Activated CD4-positive, alpha-beta T cell treated with anti-CD3 and anti-CD28 coated beads for 48 hours (primary cell): ENCODE measurements at regions not wholly inside any gene's neighbourhood (a gene's known extent, or its start where the extent isn't known, plus 50 kb on each side); places are given as distances from the start of the nearest gene placed in this dataset.
"Not testable (repeated sequence)": the region's sequence is repeated elsewhere in the genome, so short reads cannot be mapped to it uniquely, and the experiment has no call there.

Source experiments
- DNase-seq: peaks from one replicate; pipeline ENCODE4 v3.0.0-alpha.2; 2020

DNA sequence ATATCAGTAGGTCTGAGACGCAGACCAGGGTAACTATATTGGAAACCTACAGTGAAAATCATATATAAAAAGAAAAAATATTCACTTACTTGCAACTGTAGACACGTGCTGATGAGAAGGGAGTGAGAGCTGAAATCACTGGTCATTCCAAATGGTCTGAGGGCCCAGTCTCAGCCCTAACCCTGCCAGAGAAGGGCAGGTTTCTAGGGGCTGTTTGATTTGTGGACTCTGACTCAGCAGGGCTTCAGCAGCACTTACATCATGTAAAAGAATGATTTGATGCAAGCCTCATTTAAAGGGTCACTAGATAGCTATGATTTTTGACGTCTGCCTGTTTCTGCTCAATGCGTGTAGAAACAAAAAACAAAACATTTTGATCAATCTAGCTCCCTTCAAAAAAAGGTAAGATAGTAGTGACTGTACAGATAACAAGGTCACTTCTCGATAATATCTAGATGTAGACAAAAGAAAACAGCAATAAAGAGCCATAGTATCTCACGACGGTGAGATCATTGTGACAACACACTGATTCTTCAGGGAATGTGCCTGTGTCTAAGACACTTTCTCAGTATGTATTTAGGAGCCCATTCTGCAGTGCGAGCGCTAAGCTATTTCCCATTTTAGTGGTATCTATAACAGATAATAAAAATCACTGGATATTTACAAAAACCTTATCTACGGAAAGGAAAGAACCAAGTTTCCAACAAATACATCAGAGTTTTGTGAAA is 307.2 kb downstream of the HIVEP2 start:
- no peak for DNase-seq

DNA sequence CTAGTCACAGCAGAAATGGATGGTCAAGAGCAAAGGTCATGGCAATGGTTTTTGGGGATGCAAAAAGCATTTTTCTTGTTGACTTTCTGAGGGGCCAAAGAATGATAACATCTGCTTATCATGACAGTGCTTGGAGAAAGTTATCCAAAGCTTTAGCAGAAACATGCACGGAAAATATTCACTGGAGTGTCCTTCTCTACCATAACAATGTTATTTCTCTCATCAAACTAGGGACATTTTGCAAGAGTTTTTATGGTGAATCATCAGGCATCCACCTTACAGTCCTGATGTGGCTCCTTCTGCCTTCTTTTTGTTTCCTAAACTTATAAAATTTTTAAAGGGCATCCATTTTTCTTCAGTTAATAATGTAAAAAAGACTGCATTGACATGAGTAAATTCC is 302.3 kb downstream of the HIVEP2 start:
- no peak for DNase-seq

GRCh38 chr6:142644866-142645265 is 300.1 kb downstream of the HIVEP2 start:
- DNase-seq: no peak

- no peak for DNase-seq
These were observed 299.3 kb downstream of the HIVEP2 start for GRCh38 chr6:142645663-142646062.

GRCh38 chr6:142647449-142648035 is 297.4 kb downstream of the HIVEP2 start:
- DNase-seq: no peak

DNA sequence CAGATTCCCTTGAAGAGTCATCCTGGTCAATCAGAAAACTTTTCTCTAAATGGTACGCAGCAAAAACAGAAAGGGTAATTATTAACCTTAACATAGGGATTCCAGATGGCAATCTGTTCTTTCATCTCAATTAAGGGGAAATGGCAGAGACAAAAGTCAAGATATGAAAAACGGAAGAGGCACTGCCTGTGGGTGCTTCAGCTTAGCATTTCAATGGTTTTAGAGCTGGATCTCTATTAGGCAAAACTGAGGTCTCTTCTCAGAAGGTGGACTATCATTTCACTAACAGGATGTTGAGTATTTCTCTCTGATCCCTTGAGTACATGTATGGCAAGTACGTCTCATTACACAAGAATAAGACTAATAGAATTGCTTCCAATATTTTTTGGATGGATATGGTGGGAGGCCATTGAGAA is 296.9 kb downstream of the HIVEP2 start:
- no peak for DNase-seq

- DNase-seq: no peak
These were observed 296.4 kb downstream of the HIVEP2 start for GRCh38 chr6:142648526-142648925.

- not testable (repeated sequence) for DNase-seq
These were observed 295.3 kb downstream of the HIVEP2 start for GRCh38 chr6:142649438-142650234.

DNA sequence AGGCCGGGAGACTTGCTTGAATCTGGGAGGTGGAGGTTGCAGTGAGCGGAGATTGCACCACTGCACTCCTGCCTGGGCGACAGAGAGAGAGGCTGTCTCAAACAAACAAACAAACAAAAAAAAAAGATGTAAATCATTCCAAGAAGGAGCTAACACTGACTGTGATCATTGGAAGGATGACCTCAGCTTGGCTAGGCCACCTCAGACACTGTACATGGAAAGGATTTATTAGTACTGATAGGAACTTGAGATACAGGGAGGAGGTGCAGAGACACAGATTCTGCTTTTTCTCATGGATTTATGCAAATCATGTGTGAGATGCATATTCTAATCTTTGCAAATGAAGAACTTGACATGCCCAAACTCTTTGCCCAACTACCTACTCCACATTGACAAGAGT is 293.6 kb downstream of the HIVEP2 start:
- DNase-seq: no peak

DNA sequence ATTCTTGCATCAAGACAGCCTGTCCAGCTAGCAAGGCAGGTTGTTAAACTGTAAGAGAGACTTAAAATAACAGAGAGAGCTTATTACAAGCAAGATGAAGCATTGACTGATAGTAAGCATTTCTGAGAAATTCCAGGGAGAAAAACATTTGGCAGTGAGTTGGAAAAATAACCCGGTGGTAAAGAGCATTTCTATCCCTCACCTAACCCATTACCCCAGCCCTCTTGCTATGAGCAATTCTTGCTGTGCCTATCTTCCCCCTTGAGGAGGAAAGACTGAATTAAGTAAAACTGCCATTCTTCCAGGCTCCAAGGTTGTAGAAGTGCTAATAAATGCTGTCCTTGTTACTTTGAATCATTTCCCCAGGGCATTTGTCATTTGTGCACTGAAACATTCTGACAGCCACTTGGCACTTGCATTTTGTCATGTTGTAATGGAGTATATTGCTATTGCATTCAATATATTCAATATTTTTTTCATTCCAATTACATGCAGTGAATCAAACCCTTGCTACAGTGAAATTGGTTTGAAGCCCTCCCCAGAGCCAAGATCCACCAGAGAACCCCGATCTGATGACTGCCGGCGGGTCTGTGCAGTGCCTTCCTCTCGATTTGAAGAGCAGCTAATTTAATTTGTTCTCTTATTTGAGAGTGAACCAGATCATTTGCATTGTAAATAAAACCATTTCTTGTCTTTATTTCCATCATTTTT is 291.1 kb downstream of the HIVEP2 start:
- DNase-seq: no peak

GRCh38 chr6:142659661-142660060 is 285.3 kb downstream of the HIVEP2 start:
- no peak for DNase-seq

GRCh38 chr6:142665393-142665792 is 279.6 kb downstream of the HIVEP2 start:
- no peak for DNase-seq

DNA sequence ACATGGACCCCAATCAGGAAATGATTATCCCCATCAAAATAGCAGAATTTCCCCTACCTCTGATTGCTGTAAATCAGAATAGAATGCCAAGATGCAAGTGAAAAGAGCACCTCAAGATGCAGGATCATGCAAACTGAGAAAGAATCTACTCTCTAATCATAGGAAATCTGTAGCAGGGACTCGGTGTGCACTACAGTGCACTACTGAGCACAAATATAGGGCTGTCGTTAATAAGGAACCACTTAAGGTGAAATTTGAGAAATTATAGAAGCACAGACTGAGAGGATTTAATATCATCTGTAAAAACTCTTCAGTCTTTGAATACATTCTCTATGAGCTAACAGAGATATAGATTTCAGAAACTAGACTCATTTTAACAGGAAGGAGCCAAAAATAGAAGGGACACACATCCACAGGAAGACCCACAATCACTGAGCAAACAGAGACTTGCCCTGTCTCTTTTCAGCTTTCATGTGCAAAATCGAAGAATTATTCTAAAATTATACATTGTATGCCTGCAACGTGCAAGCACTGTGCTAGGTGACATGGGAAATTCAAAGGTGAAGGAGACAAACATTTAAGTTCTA is 278.3 kb downstream of the HIVEP2 start:
- no peak for DNase-seq

DNA sequence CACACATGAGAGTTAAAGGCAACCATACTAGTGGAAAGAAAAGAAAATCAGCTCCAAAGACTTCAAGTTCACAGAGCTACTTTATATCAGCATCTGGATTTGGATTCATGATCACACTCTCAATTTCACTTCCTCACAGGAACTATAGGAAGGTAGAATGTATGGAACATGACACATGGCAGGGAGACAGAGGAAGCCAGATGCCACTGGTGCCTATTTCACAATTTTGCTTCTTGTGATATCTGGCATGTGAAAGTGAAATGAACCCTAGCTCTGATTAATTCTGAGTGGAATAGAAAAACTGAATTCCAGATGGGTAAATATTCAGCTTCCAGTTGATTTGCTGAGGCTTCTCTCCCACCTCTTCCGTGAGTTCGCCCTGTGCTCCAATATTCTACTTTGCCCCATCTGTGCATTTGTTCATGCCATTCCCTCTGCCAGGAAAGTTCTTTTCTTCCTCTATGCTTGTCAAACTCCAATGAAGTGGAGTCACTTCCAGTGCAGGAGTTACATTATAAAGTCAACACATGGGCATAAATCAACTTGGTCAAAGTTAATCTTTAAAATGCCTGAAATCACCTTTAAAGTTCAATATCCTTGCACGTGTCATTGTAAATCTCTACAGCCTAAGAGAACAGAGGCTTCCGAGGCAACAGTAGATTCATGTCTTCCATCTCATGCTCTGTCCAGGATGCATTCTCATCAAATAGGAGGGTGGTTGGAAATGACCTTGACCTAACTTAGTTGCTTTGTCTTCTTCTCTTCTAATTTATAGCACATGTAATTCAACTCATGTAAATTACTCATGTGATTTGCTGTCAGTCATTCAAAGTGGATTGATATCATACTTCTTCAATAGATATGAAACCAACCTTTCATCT is 275.3 kb downstream of the HIVEP2 start:
- DNase-seq: no peak

- no peak for DNase-seq
These were observed 273.2 kb downstream of the HIVEP2 start for GRCh38 chr6:142671791-142672190.

GRCh38 chr6:142675517-142675916 is 269.5 kb downstream of the HIVEP2 start:
- DNase-seq: no peak

DNA sequence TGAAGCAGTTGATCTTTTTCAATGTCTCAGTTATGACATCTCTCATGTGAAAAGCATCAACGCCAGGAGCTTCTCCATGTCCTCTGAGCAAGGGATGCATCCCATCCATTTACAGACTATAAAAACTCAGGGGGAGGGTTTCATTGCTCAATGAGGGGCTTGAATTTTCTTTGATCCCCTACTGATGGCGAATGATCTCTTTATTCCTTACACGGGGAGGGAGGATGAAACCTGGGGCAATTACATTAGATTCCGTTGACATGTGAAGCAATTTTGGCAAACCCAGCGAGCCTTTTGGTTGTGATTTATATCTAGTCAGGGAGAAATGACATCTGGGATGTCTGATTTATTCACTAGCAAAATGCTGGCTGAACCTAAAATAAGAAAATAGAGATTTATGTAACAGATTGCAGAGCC is 268.9 kb downstream of the HIVEP2 start:
- DNase-seq: no peak

- no peak for DNase-seq
These were observed 268.3 kb downstream of the HIVEP2 start for GRCh38 chr6:142676647-142677192.

- DNase-seq: peak; percentile 59
These were observed 264.9 kb downstream of the HIVEP2 start for GRCh38 chr6:142679907-142680700.

DNA sequence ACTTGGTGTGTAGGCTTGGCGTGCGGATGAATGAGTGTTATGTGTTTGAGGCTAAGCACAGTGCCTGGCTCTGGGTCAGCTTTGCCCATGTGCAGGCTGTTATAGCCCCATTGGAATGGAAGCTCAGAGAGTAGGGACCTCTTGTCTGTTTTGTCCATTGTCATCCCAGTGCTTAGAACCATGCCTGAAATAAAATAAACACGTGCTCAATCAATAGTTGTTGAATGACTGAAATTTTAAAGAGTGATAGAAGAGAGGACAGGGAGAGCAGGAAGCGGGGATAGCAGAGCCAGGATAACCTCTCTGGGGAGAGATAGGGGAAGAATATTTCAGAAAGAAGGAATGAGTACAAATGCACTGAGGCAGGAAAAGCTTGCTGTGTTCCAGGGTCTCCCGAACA is 263.9 kb downstream of the HIVEP2 start:
- DNase-seq: no peak

- no peak for DNase-seq
These were observed 262.0 kb downstream of the HIVEP2 start for GRCh38 chr6:142682985-142683384.
